ENCODE measurements at regions not wholly inside any gene's neighbourhood (a gene's known extent, or its start where the extent isn't known, plus 50 kb on each side); places are given as distances from the start of the nearest gene placed in this dataset.

DNA sequence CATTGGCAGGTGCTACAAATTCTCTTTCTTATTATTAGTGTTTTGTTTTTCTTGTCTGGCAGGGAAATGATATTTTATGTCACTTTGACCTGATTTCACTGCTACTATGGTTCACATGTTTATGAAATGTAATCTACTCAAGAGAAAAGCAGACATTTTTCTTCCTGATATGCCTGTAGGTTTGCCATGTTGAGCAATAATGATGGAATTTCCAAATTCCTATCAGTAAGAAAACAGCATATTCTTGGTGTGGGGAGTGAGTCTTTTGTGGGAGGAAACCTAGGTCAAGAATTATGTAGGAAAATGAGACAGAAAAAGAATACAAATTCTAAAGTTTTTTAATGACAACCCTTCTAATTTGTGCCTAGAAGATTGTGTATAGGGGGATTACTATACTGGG lies 356.4 kb downstream of the SLC4A3 start:
- TF ChIP-seq POLR2A (IDR thresholded peaks at IDR 0.05), result no peak
- TF ChIP-seq, protein P1, sequence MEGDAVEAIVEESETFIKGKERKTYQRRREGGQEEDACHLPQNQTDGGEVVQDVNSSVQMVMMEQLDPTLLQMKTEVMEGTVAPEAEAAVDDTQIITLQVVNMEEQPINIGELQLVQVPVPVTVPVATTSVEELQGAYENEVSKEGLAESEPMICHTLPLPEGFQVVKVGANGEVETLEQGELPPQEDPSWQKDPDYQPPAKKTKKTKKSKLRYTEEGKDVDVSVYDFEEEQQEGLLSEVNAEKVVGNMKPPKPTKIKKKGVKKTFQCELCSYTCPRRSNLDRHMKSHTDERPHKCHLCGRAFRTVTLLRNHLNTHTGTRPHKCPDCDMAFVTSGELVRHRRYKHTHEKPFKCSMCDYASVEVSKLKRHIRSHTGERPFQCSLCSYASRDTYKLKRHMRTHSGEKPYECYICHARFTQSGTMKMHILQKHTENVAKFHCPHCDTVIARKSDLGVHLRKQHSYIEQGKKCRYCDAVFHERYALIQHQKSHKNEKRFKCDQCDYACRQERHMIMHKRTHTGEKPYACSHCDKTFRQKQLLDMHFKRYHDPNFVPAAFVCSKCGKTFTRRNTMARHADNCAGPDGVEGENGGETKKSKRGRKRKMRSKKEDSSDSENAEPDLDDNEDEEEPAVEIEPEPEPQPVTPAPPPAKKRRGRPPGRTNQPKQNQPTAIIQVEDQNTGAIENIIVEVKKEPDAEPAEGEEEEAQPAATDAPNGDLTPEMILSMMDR (IDR thresholded peaks at IDR 0.05), result no peak
